ENCODE measurements at regions not wholly inside any gene's neighbourhood (a gene's known extent, or its start where the extent isn't known, plus 50 kb on each side); places are given as distances from the start of the nearest gene placed in this dataset.
A peak's percentile ranks its signal among the peaks of the same experiment; 100 is the strongest.
"Not testable (repeated sequence)": the region's sequence is repeated elsewhere in the genome, so short reads cannot be mapped to it uniquely, and the experiment has no call there.

- no peak for DNase-seq (ENCODE audit: extremely low read depth, low read depth, low spot score)
Observed at GRCh38 chr1:192904438-192904895, 95.6 kb downstream of the RGS2 start.

GRCh38 chr1:192905049-192905448, 96.2 kb downstream of the RGS2 start:
- no peak for DNase-seq (ENCODE audit: extremely low read depth, low read depth, low spot score)

GRCh38 chr1:192906334-192906733, 97.5 kb downstream of the RGS2 start:
- no peak for DNase-seq (ENCODE audit: extremely low read depth, low read depth, low spot score)

GRCh38 chr1:192907545-192908243, 98.9 kb downstream of the RGS2 start:
- no peak for DNase-seq (ENCODE audit: extremely low read depth, low read depth, low spot score)

GRCh38 chr1:192911896-192912656, 103.2 kb downstream of the RGS2 start:
- DNase-seq (ENCODE audit: extremely low read depth, low read depth, low spot score) = not testable (repeated sequence)

GRCh38 chr1:192913683-192914082, 104.8 kb downstream of the RGS2 start:
- DNase-seq (ENCODE audit: extremely low read depth, low read depth, low spot score) = no peak

GRCh38 chr1:192914092-192914491, 105.3 kb downstream of the RGS2 start:
- no peak for DNase-seq (ENCODE audit: extremely low read depth, low read depth, low spot score)

- no peak for DNase-seq (ENCODE audit: extremely low read depth, low read depth, low spot score)
Observed at GRCh38 chr1:192914696-192915095, 105.9 kb downstream of the RGS2 start.

- no peak for DNase-seq (ENCODE audit: extremely low read depth, low read depth, low spot score)
Observed at GRCh38 chr1:192916021-192916420, 107.2 kb downstream of the RGS2 start.

- no peak for DNase-seq (ENCODE audit: extremely low read depth, low read depth, low spot score)
Observed at GRCh38 chr1:192918259-192918658, 109.4 kb downstream of the RGS2 start.

GRCh38 chr1:192920412-192920811, 111.6 kb downstream of the RGS2 start:
- no peak for DNase-seq (ENCODE audit: extremely low read depth, low read depth, low spot score)

- DNase-seq (ENCODE audit: extremely low read depth, low read depth, low spot score) = no peak
Observed at GRCh38 chr1:192925609-192926008, 116.8 kb downstream of the RGS2 start.

GRCh38 chr1:192926736-192927135, 117.9 kb downstream of the RGS2 start:
- no peak for DNase-seq (ENCODE audit: extremely low read depth, low read depth, low spot score)

- no peak for DNase-seq (ENCODE audit: extremely low read depth, low read depth, low spot score)
Observed at GRCh38 chr1:192927496-192927895, 118.7 kb downstream of the RGS2 start.

- DNase-seq (ENCODE audit: extremely low read depth, low read depth, low spot score) = no peak
Observed at GRCh38 chr1:192929597-192929996, 120.8 kb downstream of the RGS2 start.

GRCh38 chr1:192933744-192934143, 124.9 kb downstream of the RGS2 start:
- DNase-seq (ENCODE audit: extremely low read depth, low read depth, low spot score) = no peak

GRCh38 chr1:192936313-192937018, 122.7 kb downstream of the UCHL5 start:
- peak; percentile 22 for DNase-seq (ENCODE audit: extremely low read depth, low read depth, low spot score)

- DNase-seq (ENCODE audit: extremely low read depth, low read depth, low spot score) = no peak
Observed at GRCh38 chr1:192937128-192937527, 122.0 kb downstream of the UCHL5 start.

- DNase-seq (ENCODE audit: extremely low read depth, low read depth, low spot score) = no peak
Observed at GRCh38 chr1:192939440-192939839, 119.7 kb downstream of the UCHL5 start.

- DNase-seq (ENCODE audit: extremely low read depth, low read depth, low spot score) = no peak
Observed at GRCh38 chr1:192940658-192941057, 118.5 kb downstream of the UCHL5 start.

GRCh38 chr1:192941722-192942411, 117.3 kb downstream of the UCHL5 start:
- DNase-seq (ENCODE audit: extremely low read depth, low read depth, low spot score) = no peak

All from glomerular endothelial cell (primary cell).